Cardiac muscle cell (in vitro differentiated cells and primary cell): ENCODE measurements at regions not wholly inside any gene's neighbourhood (a gene's known extent, or its start where the extent isn't known, plus 50 kb on each side); places are given as distances from the start of the nearest gene placed in this dataset.
A peak's percentile ranks its signal among the peaks of the same experiment; 100 is the strongest.

Source experiments
- DNase-seq, 2 donors: peaks; one replicate each; pipeline versions ENCODE4 v3.0.0 to v3.0.0-alpha.2; 2010 to 2017; ENCODE audit warnings: low read depth in 1 of 2, low spot score in 1 of 2
- H3K27ac ChIP-seq: fragments of 200-600 bp; sonication (generic); 2 replicates; pipeline ENCODE4 v1.5.1; 2016
- H3K27me3 ChIP-seq: fragments of 200-600 bp; sonication (generic); 2 replicates; pipeline ENCODE4 v1.6.0; 2016; ENCODE audit warnings: control low read depth
- H3K36me3 ChIP-seq: fragments of 200-600 bp; sonication (generic); 2 replicates; pipeline ENCODE4 v1.5.1; 2016; ENCODE audit warnings: control low read depth
- H3K4me1 ChIP-seq: fragments of 200-600 bp; sonication (generic); 2 replicates; pipeline ENCODE4 v1.8.1; 2017; ENCODE audit warnings: low read depth, mild to moderate bottlenecking, mixed run types
- H3K4me3 ChIP-seq: fragments of 200-600 bp; sonication (generic); 2 replicates; pipeline ENCODE4 v1.5.1; 2016; ENCODE audit warnings: mild to moderate bottlenecking
- H3K9me3 ChIP-seq: fragments of 200-600 bp; sonication (generic); 2 replicates; pipeline ENCODE4 v1.5.1; 2017; ENCODE audit warnings: low read depth, mild to moderate bottlenecking, control low read depth
- TF ChIP-seq, protein P1 (sequence below): IDR thresholded peaks from 2 replicates; pipeline ENCODE4 v1.5.1; 2012; ENCODE audit warnings: low read depth, mild to moderate bottlenecking, low read length

DNA sequence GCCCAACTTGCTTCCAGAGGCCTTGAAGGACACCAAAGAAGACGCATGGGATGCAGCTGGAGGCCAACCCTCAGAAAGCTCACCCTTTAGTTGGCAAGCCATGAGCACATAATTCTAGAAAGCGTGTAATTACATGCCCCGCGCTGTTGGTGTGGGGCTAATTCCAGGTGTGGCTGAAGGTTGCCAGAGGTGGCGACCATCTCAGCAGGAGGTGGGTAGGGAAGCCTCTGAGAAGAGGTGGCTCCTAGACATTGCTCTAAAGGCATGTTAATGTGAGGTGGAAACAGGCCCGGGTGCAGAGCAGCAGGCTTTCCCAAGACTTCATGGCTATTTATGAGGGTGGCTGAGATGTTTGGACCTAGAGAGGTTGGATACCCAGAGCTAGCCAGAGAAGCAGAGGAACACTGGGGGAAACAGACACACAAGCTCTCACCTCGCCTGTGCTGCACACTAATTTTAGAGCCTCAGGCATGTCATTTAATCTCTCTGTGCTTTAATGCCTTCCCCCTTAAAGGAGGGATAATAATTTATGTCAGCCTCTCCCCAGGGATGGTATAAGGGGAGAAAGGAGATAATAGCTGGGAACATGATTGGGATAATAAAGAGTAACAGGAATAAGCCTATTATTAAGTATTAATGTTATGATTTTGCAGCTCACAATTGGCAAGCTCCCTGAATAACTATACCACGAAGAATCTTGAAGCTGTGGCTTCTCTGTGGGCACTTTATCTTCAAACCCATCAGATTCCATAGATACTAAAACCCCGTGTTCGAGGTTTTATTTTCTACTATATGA lies 60.0 kb upstream of the HELT start:
- Histone ChIP-seq H3K36me3 (no peaks in the 10 kb centered on the region), H3K4me1 (no peaks in the 10 kb centered on the region), H3K27ac (no peak overlapping the region), H3K27me3 (no peaks in the 10 kb centered on the region), H3K9me3 (no peaks in the 10 kb centered on the region), H3K4me3 (no peak overlapping the region)
- TF ChIP-seq, protein P1, sequence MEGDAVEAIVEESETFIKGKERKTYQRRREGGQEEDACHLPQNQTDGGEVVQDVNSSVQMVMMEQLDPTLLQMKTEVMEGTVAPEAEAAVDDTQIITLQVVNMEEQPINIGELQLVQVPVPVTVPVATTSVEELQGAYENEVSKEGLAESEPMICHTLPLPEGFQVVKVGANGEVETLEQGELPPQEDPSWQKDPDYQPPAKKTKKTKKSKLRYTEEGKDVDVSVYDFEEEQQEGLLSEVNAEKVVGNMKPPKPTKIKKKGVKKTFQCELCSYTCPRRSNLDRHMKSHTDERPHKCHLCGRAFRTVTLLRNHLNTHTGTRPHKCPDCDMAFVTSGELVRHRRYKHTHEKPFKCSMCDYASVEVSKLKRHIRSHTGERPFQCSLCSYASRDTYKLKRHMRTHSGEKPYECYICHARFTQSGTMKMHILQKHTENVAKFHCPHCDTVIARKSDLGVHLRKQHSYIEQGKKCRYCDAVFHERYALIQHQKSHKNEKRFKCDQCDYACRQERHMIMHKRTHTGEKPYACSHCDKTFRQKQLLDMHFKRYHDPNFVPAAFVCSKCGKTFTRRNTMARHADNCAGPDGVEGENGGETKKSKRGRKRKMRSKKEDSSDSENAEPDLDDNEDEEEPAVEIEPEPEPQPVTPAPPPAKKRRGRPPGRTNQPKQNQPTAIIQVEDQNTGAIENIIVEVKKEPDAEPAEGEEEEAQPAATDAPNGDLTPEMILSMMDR, result no peak
- no peak for DNase-seq

DNA sequence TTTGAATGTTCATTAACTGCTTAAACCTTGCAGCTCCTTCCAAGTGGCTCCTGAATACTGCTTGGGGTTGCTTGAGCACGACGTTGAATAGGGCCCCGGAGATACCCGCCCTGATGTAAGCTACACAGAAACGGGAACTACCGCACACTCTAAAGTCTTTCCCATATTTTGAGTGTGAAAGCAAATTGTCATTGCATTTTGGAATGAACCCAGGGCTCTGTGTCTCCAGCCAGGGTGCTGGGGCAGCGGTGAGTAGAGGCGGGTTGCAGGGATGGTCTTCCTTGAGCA lies 59.4 kb upstream of the HELT start:
- TF ChIP-seq, protein P1, result no peak
- no peak for DNase-seq
- H3K27me3 ChIP-seq, result no peaks in the 10 kb centered on the region
- no peaks in the 10 kb centered on the region for H3K4me1 ChIP-seq
- no peak overlapping the region for H3K4me3 ChIP-seq
- H3K36me3 ChIP-seq, result no peaks in the 10 kb centered on the region
- no peaks in the 10 kb centered on the region for H3K9me3 ChIP-seq
- H3K27ac ChIP-seq, result no peak overlapping the region

DNA sequence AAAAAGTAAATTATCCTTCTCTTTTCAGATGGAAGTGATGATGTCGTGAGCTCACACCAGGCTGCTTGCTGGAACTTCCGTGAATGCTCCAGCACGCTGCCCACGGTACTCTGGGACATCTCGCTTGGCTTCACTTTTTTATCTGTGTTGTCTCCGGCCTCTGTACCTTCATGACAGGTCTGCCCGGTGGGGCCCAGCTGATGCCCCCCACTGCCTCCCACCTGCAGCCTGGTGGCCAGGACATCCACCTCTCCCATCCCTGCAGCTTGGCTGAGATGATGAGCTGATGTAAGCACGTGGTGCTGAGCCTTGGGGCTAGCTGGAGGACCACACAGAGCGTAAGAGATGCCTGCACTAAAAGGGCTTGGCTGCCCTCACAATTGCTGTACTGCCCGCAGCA lies 59.0 kb upstream of the HELT start:
- TF ChIP-seq, protein P1, result no peak
- Histone ChIP-seq H3K27ac (no peak overlapping the region), H3K27me3 (no peaks in the 10 kb centered on the region)

DNA sequence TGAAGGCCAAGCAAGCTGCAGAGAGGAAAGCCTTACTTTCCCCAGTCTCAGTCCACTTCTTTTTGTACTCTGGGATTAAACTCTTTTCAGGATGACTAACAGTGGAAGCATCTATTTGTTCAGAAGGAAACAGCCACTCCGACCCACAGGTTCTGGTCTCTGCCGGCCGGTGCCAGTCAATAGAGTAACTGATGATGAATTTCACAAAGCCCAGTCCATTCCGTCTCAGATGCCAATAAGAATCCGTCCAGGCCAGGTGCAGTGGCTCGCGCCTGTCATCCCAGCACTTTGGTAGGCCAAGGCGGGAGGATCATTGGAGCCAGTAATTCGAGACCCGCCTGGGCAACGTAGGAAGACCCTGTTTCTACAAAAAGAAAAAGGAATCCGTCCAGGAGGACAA lies 58.5 kb upstream of the HELT start:
- no peak for DNase-seq
- TF ChIP-seq, protein P1, result no peak
- no peaks in the 10 kb centered on the region for H3K27me3 ChIP-seq

More for the DNA sequence above, 59.0 kb upstream of the HELT start:
- Histone ChIP-seq H3K4me3 (no peak overlapping the region), H3K9me3 (no peaks in the 10 kb centered on the region), H3K4me1 (no peaks in the 10 kb centered on the region), H3K36me3 (no peaks in the 10 kb centered on the region)
- no peak for DNase-seq

DNA sequence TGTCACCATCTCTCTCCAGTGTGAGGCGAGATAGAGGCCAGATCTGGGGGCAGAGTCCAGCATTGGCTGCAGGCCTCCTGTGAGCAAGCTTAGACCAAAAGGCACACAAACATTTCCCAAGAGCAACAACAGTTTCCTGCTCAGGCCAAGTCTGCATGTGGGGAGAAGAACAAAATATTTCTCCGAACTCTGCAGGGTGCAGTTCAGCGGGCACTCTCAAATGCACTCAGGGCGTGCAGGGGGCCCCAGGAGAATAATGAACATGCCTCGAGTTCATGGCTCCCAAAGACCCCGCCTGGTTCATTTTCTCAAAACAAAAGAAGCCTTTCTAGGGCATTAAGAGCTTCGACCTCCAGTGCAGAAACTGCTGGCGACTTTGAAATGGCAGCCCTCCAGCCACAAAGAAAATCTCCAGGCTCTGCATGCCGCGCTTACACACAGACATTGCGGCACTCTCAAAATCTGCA lies 57.8 kb upstream of the HELT start:
- TF ChIP-seq, protein P1, result no peak
- H3K4me1 ChIP-seq, result no peaks in the 10 kb centered on the region
- H3K9me3 ChIP-seq, result no peaks in the 10 kb centered on the region
- DNase-seq, result peak in 1 of 2 donors; percentile 73
- no peaks in the 10 kb centered on the region for H3K36me3 ChIP-seq
- no peaks in the 10 kb centered on the region for H3K27me3 ChIP-seq
- no peak overlapping the region for H3K27ac ChIP-seq
- no peak overlapping the region for H3K4me3 ChIP-seq

More for the DNA sequence above, 58.5 kb upstream of the HELT start:
- no peak overlapping the region for H3K27ac ChIP-seq
- no peaks in the 10 kb centered on the region for H3K36me3 ChIP-seq
- H3K9me3 ChIP-seq, result no peaks in the 10 kb centered on the region
- no peaks in the 10 kb centered on the region for H3K4me1 ChIP-seq
- H3K4me3 ChIP-seq, result no peak overlapping the region

DNA sequence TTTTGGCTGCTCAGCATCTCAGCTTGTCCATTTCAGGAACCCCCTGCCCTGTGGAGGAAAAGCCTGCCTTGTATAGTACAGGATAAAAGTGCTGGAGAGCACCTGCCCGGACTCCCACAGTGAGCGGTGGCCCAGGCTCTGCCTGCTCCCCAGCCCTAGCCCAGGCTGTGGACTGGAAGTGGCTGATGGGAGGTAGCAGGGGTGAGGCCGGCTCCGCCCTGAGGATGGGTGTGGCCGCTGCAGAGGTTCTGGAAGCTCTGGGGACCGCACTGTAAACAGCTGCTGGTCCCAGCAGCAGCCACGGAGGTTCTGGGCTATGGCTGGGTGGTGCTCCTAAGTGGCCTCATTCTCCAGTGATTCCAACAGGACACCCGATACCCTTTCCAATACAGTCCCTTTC lies 56.6 kb upstream of the HELT start:
- no peaks in the 10 kb centered on the region for H3K36me3 ChIP-seq
- H3K4me3 ChIP-seq, result no peak overlapping the region
- H3K9me3 ChIP-seq, result no peaks in the 10 kb centered on the region
- TF ChIP-seq, protein P1, result no peak
- no peaks in the 10 kb centered on the region for H3K27me3 ChIP-seq
- no peak for DNase-seq
- H3K4me1 ChIP-seq, result no peaks in the 10 kb centered on the region
- H3K27ac ChIP-seq, result no peak overlapping the region
